Natural killer cell (primary cell): ENCODE measurements at regions not wholly inside any gene's neighbourhood (a gene's known extent, or its start where the extent isn't known, plus 50 kb on each side); places are given as distances from the start of the nearest gene placed in this dataset.

Source experiments
- ATAC-seq, 3 donors: fragments of 150-1000 bp in 2 of 3; fragments of 200-7000 bp in 1 of 3; cut with Tn5 transposase; 1 replicate in 1 of 3; 2 replicates in 2 of 3; pipeline ENCODE4 v1.10.0; 2021; ENCODE audit warnings: mild to moderate bottlenecking in 2 of 3, moderate library complexity in 2 of 3
- DNase-seq, 2 donors: peaks; one replicate each; pipeline versions ENCODE4 v3.0.0 to v3.0.0-alpha.2; 2013 to 2021; ENCODE audit warnings: mixed read lengths in 1 of 2
- H3K27ac ChIP-seq: one replicate; pipeline ENCODE4 v1.5.1; 2013; ENCODE audit warnings: mild to moderate bottlenecking, low read length
- H3K27me3 ChIP-seq: one replicate; pipeline ENCODE4 v1.6.1; 2013; ENCODE audit warnings: low read length; ENCODE audit not compliant: control insufficient read depth, insufficient read depth
- H3K36me3 ChIP-seq: one replicate; pipeline ENCODE4 v1.6.1; 2013; ENCODE audit warnings: low read length; ENCODE audit not compliant: control insufficient read depth, insufficient read depth
- H3K4me1 ChIP-seq: one replicate; pipeline ENCODE4 v1.6.1; 2013; ENCODE audit warnings: low read length; ENCODE audit not compliant: control insufficient read depth, insufficient read depth
- H3K4me3 ChIP-seq: one replicate; pipeline ENCODE4 v1.5.1; 2013; ENCODE audit warnings: low read length
- H3K9me3 ChIP-seq: one replicate; pipeline ENCODE4 v1.6.1; 2013; ENCODE audit warnings: low read length; ENCODE audit not compliant: control insufficient read depth, insufficient read depth
- H3K27ac Mint-ChIP-seq, 2 donors: one replicate each; pipeline ENCODE4 v1.8.0; 2022; ENCODE audit warnings: mild to moderate bottlenecking in 2 of 2, mixed read lengths in 2 of 2, moderate library complexity in 1 of 2
- H3K27me3 Mint-ChIP-seq, 2 donors: one replicate each; pipeline ENCODE4 v1.8.0; 2022; ENCODE audit warnings: low read depth in 2 of 2, mixed read lengths in 2 of 2
- H3K36me3 Mint-ChIP-seq: one replicate; pipeline ENCODE4 v1.8.0; 2022; ENCODE audit warnings: mixed read lengths
- H3K4me1 Mint-ChIP-seq, 2 donors: one replicate each; pipeline ENCODE4 v1.8.0; 2022; ENCODE audit warnings: mixed read lengths in 2 of 2
- H3K4me3 Mint-ChIP-seq: one replicate; pipeline ENCODE4 v1.8.0; 2022; ENCODE audit warnings: mild to moderate bottlenecking, moderate library complexity, mixed read lengths
- H3K9me3 Mint-ChIP-seq, 2 donors: one replicate each; pipeline ENCODE4 v1.8.0; 2022; ENCODE audit warnings: mixed read lengths in 2 of 2
- WGBS: methylation state at CpG from one replicate; pipeline ENCODE4 v1.1.7; 2013; ENCODE audit warnings: missing lambda C conversion rate; ENCODE audit not compliant: insufficient coverage; 5-methylcytosine and 5-hydroxymethylcytosine counted together
- intact Hi-C: fragments of 100-400 bp; cut with micrococcal nuclease; formaldehyde crosslinking; loops from one replicate; pipeline ENCODE4 v1.14.2; 2022
- TF ChIP-seq, protein P1 (sequence below): fragments of 200-600 bp; IDR thresholded peaks from one replicate; pipeline ENCODE4 v1.8.0; 2022; ENCODE audit warnings: antibody characterized with exemption

DNA sequence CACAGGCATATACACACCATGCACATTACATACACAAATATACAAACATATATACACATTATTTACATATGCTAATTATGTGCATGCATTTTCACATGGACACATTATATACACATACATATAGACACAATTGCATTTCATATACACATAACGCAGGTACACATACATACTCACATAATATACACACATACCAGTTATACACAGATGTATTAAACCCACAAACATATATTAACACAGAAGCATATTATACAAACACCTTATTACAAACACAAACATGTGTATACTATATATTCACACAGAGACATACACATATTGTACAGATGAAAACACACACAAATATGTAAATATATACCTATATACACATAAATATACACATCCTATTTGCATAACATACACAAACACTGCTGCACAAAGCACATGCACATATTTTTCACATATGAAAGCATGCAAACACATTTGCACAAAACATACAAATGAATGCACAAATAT, 140.2 kb downstream of the VEGFA start:
- no peak for ATAC-seq
- no peaks in the 10 kb centered on the region for H3K4me1 ChIP-seq
- H3K27ac ChIP-seq: no peak overlapping the region
- WGBS: 83% methylated on average over 1 of the region's 1 CpG
- intact Hi-C loops: no loop called here
- Mint-ChIP-seq H3K36me3 (no peaks in the 10 kb centered on the region), H3K9me3 (no peaks in the 10 kb centered on the region), H3K27ac (no peak overlapping the region), H3K4me3 (no peak overlapping the region), H3K4me1 (no peaks in the 10 kb centered on the region), H3K27me3 (peaks cover 1 to 12% of the 10 kb centered on the region in 2 donors)
- H3K27me3 ChIP-seq: peaks cover 3% of the 10 kb centered on the region
- TF ChIP-seq, protein P1, sequence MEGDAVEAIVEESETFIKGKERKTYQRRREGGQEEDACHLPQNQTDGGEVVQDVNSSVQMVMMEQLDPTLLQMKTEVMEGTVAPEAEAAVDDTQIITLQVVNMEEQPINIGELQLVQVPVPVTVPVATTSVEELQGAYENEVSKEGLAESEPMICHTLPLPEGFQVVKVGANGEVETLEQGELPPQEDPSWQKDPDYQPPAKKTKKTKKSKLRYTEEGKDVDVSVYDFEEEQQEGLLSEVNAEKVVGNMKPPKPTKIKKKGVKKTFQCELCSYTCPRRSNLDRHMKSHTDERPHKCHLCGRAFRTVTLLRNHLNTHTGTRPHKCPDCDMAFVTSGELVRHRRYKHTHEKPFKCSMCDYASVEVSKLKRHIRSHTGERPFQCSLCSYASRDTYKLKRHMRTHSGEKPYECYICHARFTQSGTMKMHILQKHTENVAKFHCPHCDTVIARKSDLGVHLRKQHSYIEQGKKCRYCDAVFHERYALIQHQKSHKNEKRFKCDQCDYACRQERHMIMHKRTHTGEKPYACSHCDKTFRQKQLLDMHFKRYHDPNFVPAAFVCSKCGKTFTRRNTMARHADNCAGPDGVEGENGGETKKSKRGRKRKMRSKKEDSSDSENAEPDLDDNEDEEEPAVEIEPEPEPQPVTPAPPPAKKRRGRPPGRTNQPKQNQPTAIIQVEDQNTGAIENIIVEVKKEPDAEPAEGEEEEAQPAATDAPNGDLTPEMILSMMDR: no peak
- no peak for DNase-seq
- no peak overlapping the region for H3K4me3 ChIP-seq
- H3K9me3 ChIP-seq: no peaks in the 10 kb centered on the region
- no peaks in the 10 kb centered on the region for H3K36me3 ChIP-seq

DNA sequence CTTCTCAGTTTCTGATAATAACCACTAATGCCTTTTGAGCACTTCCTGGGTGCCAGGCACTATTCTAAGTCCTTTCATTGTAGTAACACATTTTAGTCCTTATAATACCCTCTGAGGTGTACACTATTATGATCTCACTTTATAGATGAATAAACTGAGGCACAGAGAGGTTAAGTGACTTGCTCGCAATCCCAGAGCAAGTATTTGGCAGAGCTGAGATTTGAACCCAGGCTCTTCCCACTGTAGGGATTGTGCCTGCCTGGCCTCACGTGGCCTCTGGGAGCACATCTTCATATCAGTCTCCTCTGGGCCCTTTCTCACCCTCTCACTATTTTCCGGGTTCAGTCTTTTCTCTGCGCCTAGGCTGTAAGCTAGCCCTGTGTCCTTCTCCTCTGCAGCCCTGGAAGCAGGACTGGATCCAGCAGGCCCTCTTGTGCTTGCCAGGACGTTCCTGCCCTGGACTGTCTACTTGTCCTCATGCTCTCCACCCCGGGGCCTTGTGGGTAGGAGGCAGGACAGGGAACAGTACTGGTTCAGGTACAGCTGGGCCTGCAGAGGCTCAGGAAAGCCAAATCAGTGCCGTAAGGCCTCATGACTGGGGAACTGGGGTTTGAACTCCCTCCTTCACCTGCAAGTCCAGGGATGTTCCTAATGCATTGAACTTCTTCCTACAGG, 139.6 kb downstream of the VEGFA start:
- intact Hi-C loops: no loop called here
- Mint-ChIP-seq H3K36me3 (no peaks in the 10 kb centered on the region), H3K4me3 (no peak overlapping the region), H3K4me1 (no peaks in the 10 kb centered on the region), H3K27me3 (peaks cover 0 to 12% of the 10 kb centered on the region in 2 donors), H3K9me3 (no peaks in the 10 kb centered on the region), H3K27ac (no peak overlapping the region)
- TF ChIP-seq, protein P1: no peak
- DNase-seq (no peak), ATAC-seq (no peak)
- 87% methylated on average over 7 of the region's 7 CpGs for WGBS
- Histone ChIP-seq H3K36me3 (no peaks in the 10 kb centered on the region), H3K9me3 (no peaks in the 10 kb centered on the region), H3K27ac (no peak overlapping the region), H3K4me3 (no peak overlapping the region), H3K27me3 (peaks cover 3% of the 10 kb centered on the region), H3K4me1 (no peaks in the 10 kb centered on the region)

DNA sequence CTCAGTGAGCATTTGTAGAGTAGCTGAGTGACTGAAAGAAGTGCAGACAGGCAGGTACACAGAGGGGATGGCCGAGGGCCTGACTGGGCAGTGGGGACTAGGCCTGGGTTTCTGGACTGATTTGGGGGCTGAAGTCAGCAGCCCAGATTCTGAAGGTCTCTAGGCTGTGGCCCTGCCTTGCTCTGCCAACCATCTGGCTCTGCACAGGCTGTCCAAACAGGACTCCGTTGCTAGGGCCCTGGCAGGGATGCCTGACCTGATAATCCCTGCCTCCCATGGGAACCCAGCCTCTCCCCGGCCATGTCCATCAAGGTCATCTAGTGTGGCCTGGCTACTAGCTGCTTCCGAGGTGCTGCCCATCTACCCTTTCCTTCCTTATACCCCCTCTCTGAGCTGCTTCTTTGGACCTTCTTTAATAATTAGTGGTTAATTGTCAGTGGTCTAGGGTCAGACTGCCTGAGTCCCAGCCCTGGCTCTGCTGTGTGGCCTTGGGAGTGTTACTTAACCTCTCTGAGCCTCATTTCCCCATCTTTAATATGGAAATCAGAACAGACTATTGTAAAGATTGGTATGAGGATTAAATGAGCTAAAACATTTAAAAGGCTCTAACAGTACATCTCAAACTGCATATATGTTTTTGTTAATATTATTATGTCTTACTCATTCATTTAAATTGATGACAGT, 137.9 kb downstream of the VEGFA start:
- Histone ChIP-seq H3K4me1 (no peaks in the 10 kb centered on the region), H3K9me3 (no peaks in the 10 kb centered on the region), H3K4me3 (no peak overlapping the region), H3K27me3 (peaks cover 3% of the 10 kb centered on the region), H3K36me3 (no peaks in the 10 kb centered on the region), H3K27ac (no peak overlapping the region)
- peaks cover 0 to 12% of the 10 kb centered on the region in 2 donors for H3K27me3 Mint-ChIP-seq
- H3K36me3 Mint-ChIP-seq: no peaks in the 10 kb centered on the region
- no peaks in the 10 kb centered on the region for H3K9me3 Mint-ChIP-seq
- H3K4me3 Mint-ChIP-seq: no peak overlapping the region
- DNase-seq (no peak), ATAC-seq (no peak)
- no peak overlapping the region for H3K27ac Mint-ChIP-seq
- WGBS: 77% methylated on average over 3 of the region's 4 CpGs
- TF ChIP-seq, protein P1: no peak
- H3K4me1 Mint-ChIP-seq: no peaks in the 10 kb centered on the region
- intact Hi-C loops: no loop called here
